ENCODE measurements at regions not wholly inside any gene's neighbourhood (a gene's known extent, or its start where the extent isn't known, plus 50 kb on each side); places are given as distances from the start of the nearest gene placed in this dataset.

DNA sequence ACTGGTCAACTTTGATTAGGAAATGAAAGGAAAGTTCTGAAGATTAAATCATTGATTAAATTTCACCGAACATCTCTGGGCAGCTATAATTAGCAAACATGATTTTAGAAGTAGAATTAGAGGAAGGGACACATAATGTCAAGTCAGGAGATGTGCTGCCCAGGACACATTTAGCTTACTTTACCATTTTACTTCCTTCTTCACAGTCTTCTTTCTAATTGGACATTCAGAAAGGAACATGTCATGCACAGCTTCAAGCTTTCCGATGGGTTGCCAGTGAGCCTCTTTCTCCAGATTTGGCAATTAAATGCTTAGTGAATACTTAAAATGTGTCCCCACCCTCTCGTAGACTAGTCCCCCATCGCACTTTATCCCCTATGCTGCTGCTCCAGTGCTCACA lies 234.7 kb downstream of the FAM76B start:
- Mint-ChIP-seq H3K9me3 (no peaks in the 10 kb centered on the region), H3K36me3 (ENCODE audit: low read depth) (no peaks in the 10 kb centered on the region)
- TF ChIP-seq, protein P1, sequence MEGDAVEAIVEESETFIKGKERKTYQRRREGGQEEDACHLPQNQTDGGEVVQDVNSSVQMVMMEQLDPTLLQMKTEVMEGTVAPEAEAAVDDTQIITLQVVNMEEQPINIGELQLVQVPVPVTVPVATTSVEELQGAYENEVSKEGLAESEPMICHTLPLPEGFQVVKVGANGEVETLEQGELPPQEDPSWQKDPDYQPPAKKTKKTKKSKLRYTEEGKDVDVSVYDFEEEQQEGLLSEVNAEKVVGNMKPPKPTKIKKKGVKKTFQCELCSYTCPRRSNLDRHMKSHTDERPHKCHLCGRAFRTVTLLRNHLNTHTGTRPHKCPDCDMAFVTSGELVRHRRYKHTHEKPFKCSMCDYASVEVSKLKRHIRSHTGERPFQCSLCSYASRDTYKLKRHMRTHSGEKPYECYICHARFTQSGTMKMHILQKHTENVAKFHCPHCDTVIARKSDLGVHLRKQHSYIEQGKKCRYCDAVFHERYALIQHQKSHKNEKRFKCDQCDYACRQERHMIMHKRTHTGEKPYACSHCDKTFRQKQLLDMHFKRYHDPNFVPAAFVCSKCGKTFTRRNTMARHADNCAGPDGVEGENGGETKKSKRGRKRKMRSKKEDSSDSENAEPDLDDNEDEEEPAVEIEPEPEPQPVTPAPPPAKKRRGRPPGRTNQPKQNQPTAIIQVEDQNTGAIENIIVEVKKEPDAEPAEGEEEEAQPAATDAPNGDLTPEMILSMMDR (IDR thresholded peaks at IDR 0.05) = no peak

DNA sequence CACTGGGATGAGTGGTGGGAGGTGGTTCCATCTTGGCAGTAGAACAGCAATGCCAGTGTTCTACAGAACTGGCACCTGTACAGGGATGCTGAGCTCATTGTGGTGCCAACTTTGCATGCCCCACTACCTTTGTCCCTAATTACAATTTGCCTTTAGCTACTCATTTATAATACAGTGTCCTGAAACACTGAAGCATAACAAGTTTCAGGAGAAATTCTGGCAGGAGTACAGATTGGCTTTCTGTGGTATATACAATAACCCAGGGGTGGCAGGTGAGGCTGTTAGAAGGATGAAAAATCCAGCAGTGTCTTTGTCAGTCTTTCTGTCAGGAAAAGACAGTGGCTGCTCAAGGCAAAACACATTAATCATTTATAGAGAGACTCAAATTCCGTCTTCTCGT lies 240.3 kb downstream of the FAM76B start:
- no peaks in the 10 kb centered on the region for H3K36me3 Mint-ChIP-seq (ENCODE audit: low read depth)
- DNase-seq = no peak
- no peaks in the 10 kb centered on the region; the same call in 1 of the 2 replicates for H3K9me3 Mint-ChIP-seq
- no peaks in the 10 kb centered on the region for H3K27me3 Mint-ChIP-seq (ENCODE audit: insufficient read depth)
- no peak overlapping the region for H3K4me3 Mint-ChIP-seq
- no peaks in the 10 kb centered on the region for H3K4me1 Mint-ChIP-seq (ENCODE audit: low read depth)
- H3K27ac Mint-ChIP-seq = no peak overlapping the region
- TF ChIP-seq, protein P1 (IDR thresholded peaks at IDR 0.05) = no peak

More for the DNA sequence above, 234.7 kb downstream of the FAM76B start:
- DNase-seq = no peak
- H3K27ac Mint-ChIP-seq = no peak overlapping the region
- H3K4me3 Mint-ChIP-seq = no peak overlapping the region
- no peaks in the 10 kb centered on the region for H3K4me1 Mint-ChIP-seq (ENCODE audit: low read depth)
- H3K27me3 Mint-ChIP-seq (ENCODE audit: insufficient read depth) = no peaks in the 10 kb centered on the region

DNA sequence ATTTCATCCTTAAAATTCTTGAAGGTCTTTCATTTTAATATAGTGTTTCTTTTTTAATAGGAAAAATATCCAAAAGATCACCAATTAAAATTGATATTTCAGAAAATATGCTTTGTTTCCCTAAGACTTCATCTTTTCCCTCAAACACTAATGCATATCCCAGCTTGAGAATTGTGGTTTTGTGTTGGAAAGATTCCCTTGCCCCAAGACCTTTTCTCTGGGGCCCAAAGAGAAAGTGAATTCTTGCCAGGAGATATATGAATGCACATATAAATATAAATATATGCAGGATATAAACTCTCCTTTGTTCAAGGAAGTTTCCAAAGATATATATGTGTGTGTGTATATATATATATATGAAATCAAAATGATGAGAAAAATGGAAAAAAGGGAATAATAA lies 241.2 kb downstream of the FAM76B start:
- H3K27me3 Mint-ChIP-seq (ENCODE audit: insufficient read depth) = no peaks in the 10 kb centered on the region
- TF ChIP-seq, protein P1 (IDR thresholded peaks at IDR 0.05) = no peak

DNA sequence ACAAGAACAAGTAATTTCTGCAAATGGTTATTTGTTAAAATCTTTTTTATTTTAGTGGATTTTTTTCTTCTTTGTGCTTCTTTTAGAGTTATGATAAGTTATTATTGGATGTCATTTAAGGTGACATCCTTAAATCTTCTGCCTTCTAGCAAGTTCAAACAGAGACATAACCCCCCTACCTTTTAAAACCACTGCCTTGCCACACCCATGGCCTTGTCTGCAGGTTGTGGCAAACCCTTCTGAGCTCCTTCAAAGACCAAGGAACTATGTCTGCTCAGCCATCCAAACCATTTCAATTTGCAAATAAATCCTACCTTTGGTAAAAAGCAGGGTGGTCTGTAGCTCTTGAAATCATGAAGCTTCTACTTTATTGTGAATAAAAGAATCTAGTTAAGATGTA lies 241.6 kb downstream of the FAM76B start:
- TF ChIP-seq, protein P1 (IDR thresholded peaks at IDR 0.05) = no peak
- H3K27ac Mint-ChIP-seq = no peak overlapping the region

More for the DNA sequence above, 241.2 kb downstream of the FAM76B start:
- Mint-ChIP-seq H3K4me3 (no peak overlapping the region), H3K36me3 (ENCODE audit: low read depth) (no peaks in the 10 kb centered on the region), H3K9me3 (no peaks in the 10 kb centered on the region; the same call in 1 of the 2 replicates), H3K27ac (no peak overlapping the region), H3K4me1 (ENCODE audit: low read depth) (no peaks in the 10 kb centered on the region)
- no peak for DNase-seq

DNA sequence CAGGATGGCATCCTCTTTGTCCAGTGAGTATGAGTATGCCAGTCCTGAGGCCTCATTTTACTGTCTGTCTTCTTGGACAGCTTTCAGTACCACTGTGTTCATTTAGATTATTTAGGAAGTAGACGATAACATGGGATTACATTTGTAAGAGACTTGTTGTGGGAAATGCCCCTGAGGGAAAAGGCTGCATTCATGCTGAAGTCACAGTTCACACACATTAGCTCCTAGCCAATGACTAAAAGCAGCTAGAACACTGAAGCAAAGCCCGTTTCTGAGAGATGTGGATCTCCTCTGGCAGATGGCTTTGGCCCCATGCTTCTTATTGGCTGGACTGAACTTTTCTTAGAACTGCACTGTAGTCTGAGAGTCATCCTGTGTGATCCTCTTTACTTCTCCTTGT lies 242.4 kb downstream of the FAM76B start:
- H3K9me3 Mint-ChIP-seq = no peaks in the 10 kb centered on the region; the same call in 1 of the 2 replicates

More for the DNA sequence above, 241.6 kb downstream of the FAM76B start:
- no peak overlapping the region for H3K4me3 Mint-ChIP-seq
- H3K4me1 Mint-ChIP-seq (ENCODE audit: low read depth) = no peaks in the 10 kb centered on the region
- H3K9me3 Mint-ChIP-seq = no peaks in the 10 kb centered on the region; the same call in 1 of the 2 replicates
- no peaks in the 10 kb centered on the region for H3K27me3 Mint-ChIP-seq (ENCODE audit: insufficient read depth)
- no peaks in the 10 kb centered on the region for H3K36me3 Mint-ChIP-seq (ENCODE audit: low read depth)
- DNase-seq = no peak

More for the DNA sequence above, 242.4 kb downstream of the FAM76B start:
- Mint-ChIP-seq H3K27me3 (ENCODE audit: insufficient read depth) (no peaks in the 10 kb centered on the region; the same call in 1 of the 2 replicates), H3K4me1 (ENCODE audit: low read depth) (no peaks in the 10 kb centered on the region), H3K4me3 (no peak overlapping the region), H3K27ac (no peak overlapping the region), H3K36me3 (ENCODE audit: low read depth) (no peaks in the 10 kb centered on the region)
- TF ChIP-seq, protein P1 (IDR thresholded peaks at IDR 0.05) = no peak
- no peak for DNase-seq

All from HFFc6 (cell line).